ENCODE measurements at regions not wholly inside any gene's neighbourhood (a gene's known extent, or its start where the extent isn't known, plus 50 kb on each side); places are given as distances from the start of the nearest gene placed in this dataset.
"Not testable (repeated sequence)": the region's sequence is repeated elsewhere in the genome, so short reads cannot be mapped to it uniquely, and the experiment has no call there.

GRCh38 chr15:20056871-20057270 is 484.7 kb downstream of the GOLGA6L6 start:
- not testable (repeated sequence) for DNase-seq

DNA sequence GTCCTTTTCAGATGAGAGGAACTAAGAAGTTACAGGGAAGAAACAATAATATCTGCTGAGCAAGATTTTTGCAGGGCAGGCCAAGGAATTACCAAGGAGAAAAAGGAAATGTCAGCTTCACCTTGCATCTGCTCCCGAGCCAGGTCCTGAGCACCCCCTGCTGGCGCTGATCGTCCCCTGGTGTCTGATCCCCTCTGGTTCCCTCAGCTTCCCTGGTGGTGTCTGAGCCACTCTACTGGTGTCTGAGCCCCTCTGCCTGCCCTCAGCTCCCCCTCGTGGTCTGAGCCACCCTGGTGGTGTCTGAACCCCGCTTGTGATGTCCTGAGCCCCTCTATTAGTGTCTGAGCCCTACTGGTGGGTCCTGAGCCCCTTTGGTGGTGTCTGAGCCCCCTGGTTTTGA is 485.7 kb downstream of the GOLGA6L6 start:
- DNase-seq, result not testable (repeated sequence)

DNA sequence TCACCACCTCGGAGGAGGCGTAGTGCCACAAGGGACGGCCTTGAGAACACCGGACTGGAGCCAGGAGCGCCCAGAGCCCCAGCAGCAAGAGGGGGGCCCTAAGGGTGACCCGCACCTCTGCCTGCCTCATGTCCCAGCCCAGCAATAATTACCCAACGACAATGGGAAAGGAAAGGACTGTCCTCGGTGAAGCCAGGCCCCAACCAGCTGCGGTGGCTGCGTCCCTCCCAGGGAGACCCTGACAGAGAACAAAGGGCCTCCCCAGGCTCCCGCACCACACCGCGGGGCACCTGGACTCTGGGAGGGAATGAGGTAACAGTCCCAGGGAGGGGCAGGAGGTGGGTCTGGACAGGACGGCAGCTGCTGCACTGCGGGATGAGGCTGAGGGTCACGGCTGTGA is 493.4 kb downstream of the GOLGA6L6 start:
- DNase-seq, result not testable (repeated sequence)

- not testable (repeated sequence) for DNase-seq
Measured at GRCh38 chr15:20045165-20045564, 496.4 kb downstream of the GOLGA6L6 start.

DNA sequence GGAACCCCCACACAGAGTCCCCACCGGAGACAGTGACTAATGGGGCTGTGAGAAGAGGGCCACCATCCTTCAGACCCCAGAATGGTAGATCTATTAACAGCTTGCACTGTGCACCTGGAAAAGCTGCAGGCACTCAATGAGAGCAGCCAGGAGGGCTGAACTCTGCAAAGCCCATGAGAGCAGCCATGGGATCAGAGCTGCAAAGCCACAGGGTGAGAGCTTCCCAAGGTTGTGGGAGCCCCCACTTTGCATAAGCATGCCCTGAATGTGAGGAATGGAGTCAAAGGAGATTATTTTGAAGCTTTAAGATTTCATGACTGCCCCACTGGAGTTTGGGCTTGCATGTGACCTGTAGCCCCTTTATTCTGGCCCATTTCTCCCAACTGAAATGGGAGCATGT is 500.9 kb downstream of the GOLGA6L6 start:
- not testable (repeated sequence) for DNase-seq

GRCh38 chr15:20025040-20025439 is 516.6 kb downstream of the GOLGA6L6 start:
- not testable (repeated sequence) for DNase-seq

GRCh38 chr15:20022349-20022748 is 519.3 kb downstream of the GOLGA6L6 start:
- not testable (repeated sequence) for DNase-seq

DNA sequence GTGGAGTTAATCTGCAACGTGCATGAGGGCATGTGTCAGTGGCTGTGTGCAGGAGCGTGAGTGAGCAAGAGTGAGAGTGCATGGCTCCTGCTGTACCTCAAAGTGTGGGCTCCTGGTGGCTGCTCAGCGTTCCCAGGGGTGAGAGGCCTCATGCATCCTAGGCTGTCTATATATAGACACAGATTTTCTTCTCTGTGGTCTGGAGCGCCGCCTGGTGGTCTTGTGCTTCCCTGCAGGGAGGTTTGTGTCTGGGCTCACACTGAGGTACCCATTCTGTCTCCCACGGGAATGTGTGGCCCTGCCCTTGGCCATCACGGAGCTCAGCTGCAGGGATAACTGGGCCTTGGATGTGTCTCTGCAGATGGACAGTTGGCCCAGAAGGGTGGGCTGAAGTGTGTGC is 520.2 kb downstream of the GOLGA6L6 start:
- DNase-seq, result not testable (repeated sequence)

DNA sequence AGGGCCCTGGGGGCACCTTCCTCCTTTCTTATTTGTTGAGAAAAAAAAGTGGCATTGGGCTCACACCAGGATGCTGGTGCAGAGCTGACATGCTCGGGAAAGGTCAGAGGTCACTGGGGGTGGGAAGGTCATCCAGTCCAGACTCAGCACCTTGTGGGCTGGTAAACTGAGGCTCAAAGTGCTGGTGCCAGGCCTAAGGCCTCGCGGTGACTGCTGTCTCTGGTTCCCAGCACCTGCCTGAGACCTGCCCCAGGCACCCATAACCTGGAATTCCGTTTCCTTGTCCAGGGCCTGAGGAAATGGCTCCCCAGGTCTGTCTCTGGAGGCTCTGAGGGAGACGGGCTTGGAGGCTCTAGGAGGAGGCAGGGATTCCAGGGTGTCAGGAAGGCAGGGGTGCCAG is 521.0 kb downstream of the GOLGA6L6 start:
- not testable (repeated sequence) for DNase-seq

DNA sequence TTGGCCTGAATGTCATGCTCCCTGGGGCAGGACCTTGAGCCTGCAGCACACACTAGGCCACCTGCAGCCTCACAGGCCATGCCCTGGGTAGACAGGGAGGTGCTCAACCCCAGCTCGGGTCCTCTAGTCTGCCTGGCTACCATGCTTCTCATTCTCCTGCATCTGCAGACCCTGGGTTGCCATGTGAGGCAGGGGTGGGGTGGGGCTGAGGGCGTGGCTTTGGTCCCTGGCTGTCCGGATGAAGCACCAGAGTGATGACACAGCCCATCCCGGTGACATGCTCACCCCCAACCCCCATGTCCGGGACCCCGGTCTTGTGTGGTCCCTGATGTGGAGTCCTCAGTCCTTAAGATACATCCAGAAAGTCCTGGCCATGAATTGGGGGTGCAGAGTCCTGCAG is 521.8 kb downstream of the GOLGA6L6 start:
- DNase-seq, result not testable (repeated sequence)

DNA sequence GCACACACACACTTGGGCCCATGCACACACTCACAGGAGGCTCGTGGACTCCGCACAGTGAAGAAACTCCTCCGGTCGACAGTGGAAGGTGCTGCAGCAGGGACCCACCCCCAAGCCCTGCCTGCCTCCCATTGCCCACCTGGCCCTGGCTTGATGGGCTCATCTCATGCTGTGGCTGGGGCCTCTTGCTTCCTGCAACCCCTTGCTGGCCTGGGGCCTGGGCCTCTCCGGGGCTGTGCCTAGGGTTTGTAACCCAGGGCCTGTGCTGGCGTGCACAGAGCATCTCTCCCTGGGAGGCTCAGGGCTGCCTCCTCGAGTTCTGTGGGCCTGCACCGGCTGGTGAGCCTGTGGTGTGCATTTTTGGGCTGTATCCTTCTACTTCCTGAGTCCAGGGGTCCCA is 524.0 kb downstream of the GOLGA6L6 start:
- DNase-seq, result not testable (repeated sequence)

DNA sequence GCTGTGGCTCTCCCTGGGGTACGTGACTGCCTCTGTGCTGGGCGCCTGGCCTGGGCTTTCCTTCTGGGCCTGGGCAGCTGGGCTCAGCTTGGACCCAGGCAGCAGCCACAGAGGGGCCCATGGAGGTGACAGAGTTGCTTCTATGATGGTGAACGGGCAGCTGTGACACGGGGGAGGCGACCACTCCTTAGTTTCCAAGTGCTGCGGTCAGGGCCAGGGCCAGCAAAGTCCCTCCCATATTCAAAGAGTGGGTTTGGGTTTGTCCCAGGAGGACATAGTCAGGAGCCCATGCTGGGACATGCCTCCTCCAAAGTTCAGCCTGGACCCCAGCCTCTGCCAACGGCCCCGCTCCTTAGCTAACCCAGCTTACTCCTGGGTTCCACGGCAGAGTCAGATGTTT is 524.7 kb downstream of the GOLGA6L6 start:
- not testable (repeated sequence) for DNase-seq

DNA sequence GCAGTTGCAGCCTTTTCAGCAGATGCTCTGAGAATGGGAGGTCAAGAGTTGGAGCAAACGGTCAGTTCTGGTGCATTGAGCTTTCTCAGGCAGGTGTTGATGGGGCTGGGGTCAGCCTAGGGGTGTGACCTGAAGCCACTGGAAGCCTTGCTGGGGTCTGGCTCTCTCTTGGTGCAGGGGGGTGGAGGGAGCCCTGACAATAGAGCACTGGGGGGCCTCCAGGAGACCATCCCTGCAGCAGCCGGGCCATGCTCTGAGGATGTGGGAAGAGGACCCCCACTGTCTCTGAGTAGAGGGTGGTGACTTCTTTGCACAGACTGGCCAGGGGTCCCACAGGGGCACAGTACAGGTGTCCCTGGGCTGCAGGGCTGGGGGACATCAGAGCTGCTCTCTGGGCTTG is 528.8 kb downstream of the GOLGA6L6 start:
- DNase-seq, result not testable (repeated sequence)

GRCh38 chr15:20010759-20011158 is 530.8 kb downstream of the GOLGA6L6 start:
- not testable (repeated sequence) for DNase-seq

DNA sequence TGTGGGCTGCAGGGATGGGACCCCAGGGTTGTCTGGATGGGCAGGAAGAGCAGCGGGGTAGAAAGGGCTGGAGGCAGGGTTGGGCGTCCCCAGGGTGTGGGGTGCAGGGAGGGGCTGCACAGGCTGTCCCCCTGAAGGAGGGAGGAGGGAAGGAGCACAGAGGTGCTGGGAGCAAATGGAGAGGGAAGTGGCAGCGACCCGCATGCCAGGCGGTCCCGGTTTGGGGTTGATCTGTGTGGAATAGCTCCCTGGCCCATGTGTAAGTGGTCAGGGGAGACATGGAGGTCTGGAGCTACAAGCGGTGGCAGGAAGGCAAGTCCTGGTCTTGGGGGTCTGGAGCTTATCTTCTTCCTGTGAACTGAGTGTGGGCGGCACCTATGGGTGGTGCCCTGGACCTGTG is 532.0 kb downstream of the GOLGA6L6 start:
- not testable (repeated sequence) for DNase-seq

GRCh38 chr15:20007338-20007737 is 534.3 kb downstream of the GOLGA6L6 start:
- DNase-seq, result not testable (repeated sequence)

GRCh38 chr15:20003471-20003870 is 538.1 kb downstream of the GOLGA6L6 start:
- not testable (repeated sequence) for DNase-seq

DNA sequence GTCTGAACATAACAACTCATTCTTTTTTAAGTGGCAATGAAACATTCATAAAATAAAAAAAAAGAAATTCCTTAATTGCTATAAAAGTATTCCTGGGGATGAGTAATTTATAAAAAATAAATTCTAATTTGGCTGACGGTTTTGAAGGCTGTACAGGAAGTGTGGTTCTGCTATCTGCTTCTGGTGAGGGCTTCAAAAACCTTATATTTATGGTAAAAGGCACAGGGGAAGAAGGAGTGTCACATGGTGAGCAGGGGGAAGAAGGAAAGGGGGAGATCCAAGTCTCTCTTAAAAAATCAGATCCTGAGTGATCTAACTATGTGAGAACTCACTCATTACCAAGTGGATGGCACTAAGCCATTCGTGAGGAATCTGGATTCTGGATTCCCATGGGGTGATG is 539.0 kb downstream of the GOLGA6L6 start:
- not testable (repeated sequence) for DNase-seq

DNA sequence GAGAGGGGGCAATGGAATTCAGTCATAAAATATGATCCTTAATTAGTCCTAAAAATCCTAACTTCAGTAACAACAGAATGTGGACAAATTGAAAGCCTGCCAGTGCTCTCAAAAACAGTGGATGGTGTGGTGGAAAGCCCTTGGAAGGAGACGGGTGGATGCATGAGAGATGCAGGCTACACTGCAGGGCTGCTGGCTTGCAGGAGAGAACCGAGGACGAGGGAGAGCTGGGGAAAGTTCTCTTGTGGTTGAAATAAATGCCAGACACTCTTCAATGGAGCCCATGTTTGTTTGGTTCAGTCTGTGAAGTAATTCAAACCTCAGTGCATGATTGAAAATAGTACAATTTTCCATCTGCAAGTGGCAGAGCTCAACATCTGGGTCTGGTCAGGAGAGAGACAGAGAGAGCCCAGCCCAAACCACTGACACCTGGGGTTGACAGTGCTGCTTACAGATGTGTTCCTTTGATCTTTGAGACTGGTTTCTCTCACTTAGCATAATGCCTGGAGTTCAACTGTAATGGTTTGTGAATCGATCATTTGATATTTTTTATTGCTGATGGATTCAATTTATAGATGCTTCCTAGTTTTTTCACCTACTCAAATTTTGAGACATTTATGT is 544.9 kb downstream of the GOLGA6L6 start:
- DNase-seq, result not testable (repeated sequence)

DNA sequence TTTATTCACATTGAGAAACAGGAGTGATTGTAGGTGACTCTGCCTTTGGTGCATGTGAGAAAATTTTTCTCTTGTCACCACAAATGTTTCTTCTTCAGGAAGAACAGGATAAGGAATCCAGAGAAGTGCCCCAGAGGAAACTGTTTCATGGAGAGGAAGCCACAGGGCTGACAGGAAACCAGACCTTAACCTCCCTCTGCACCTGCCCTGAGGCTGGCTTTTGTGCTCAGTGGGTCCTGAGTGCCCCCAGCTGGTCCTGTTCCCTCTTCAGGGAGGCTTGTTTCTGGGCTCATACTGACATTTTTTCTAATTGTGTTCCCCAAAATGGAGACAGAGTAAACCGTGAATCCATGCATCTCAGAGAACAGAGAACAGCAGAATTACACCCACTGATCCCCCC is 546.3 kb downstream of the GOLGA6L6 start:
- DNase-seq, result not testable (repeated sequence)

DNA sequence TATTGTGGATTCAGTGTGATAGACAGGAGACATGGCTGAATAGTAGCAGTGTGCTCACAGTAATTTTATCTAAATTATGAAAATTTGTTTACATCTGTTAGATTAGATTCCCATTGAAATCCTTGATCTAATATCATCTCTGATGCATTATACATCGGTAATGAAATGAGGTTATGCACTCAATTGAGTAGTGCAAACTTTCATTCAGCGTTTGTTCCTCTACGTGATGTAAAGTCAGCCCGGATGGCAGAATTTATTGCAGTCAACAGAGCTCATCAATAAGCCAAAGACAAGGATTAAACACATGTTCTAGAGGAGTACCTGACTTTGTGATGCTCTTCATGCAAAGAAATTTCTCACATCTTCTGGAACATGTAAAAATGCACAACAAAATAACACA is 549.2 kb downstream of the GOLGA6L6 start:
- DNase-seq, result no peak

GRCh38 chr15:19988094-19988660 is 553.4 kb downstream of the GOLGA6L6 start:
- DNase-seq, result no peak

DNA sequence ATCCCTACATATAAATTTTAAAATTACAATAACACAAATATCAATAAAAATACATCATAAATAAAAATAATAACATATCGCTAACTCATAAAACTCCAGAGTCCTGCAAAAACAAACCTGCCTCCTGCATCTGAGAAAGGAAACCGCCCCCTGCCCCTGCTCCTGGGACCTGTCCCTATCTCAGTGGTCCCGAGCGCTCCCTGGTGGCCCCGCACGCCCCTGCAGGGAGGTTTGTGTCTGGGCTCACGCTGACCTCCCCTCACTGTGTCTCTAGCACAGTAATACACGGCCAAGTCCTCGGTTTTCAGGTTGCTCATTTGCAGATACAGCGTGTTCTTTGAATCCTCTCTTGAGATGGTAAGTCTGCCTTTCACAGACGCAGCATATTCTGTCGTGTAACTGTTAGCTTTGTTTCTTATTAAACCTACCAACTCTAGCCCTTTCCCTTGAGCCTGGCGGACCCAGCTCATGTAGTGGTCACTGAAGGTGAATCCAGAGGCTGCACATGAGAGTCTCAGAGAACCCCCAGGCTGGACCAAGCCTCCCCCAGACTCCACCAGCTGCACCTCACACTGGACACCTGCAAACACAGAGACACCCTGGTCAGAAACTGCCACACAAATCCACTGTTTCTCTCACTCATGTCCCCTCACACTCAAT is 554.1 kb downstream of the GOLGA6L6 start:
- no peak for DNase-seq

- no peak for DNase-seq
Measured at GRCh38 chr15:19984101-19984500, 557.5 kb downstream of the GOLGA6L6 start.

Data from eye (tissue), 1 donor.